ACC112 (cell line): ENCODE measurements at regions not wholly inside any gene's neighbourhood (a gene's known extent, or its start where the extent isn't known, plus 50 kb on each side); places are given as distances from the start of the nearest gene placed in this dataset.

ENCODE experiments used
- H2AFZ ChIP-seq: fragments of 200-600 bp; sonication (generic); one replicate; pipeline ENCODE4 v1.6.0; 2017; ENCODE audit warnings: antibody characterized with exemption, low read length; ENCODE audit not compliant: unreplicated experiment
- H3K27ac ChIP-seq: fragments of 200-600 bp; sonication (generic); 2 replicates; pipeline ENCODE4 v1.5.1; 2014; ENCODE audit warnings: low read depth, mild to moderate bottlenecking, antibody characterized with exemption, low read length, moderate library complexity
- H3K27me3 ChIP-seq: fragments of 200-600 bp; sonication (generic); 2 replicates; pipeline ENCODE4 v1.6.1; 2014; ENCODE audit warnings: mild to moderate bottlenecking, antibody characterized with exemption, low read length, moderate library complexity, mixed read lengths; ENCODE audit not compliant: insufficient read depth
- H3K36me3 ChIP-seq: fragments of 200-600 bp; sonication (generic); 2 replicates; pipeline ENCODE4 v1.6.1; 2016; ENCODE audit warnings: mild to moderate bottlenecking, antibody characterized with exemption, low read length, moderate library complexity, mixed read lengths; ENCODE audit not compliant: insufficient read depth
- H3K4me1 ChIP-seq: fragments of 200-600 bp; sonication (generic); one replicate; pipeline ENCODE4 v1.6.1; 2016; ENCODE audit warnings: low read length, mixed read lengths; ENCODE audit not compliant: insufficient read depth, unreplicated experiment, control insufficient read depth
- H3K4me3 ChIP-seq: fragments of 200-600 bp; sonication (generic); 2 replicates; pipeline ENCODE4 v1.5.1; 2014; ENCODE audit warnings: mild to moderate bottlenecking, low read depth, low read length
- H3K79me2 ChIP-seq: fragments of 200-600 bp; sonication (generic); one replicate; pipeline ENCODE4 v1.6.0; 2016; ENCODE audit warnings: low read length; ENCODE audit not compliant: control insufficient read depth, unreplicated experiment, insufficient read depth

GRCh38 chr18:56112984-56113383 is 525.0 kb upstream of the TCF4 start:
- H3K4me3 ChIP-seq: no peak overlapping the region
- H3K36me3 ChIP-seq: no peaks in the 10 kb centered on the region
- no peak overlapping the region for H3K27ac ChIP-seq
- no peaks in the 10 kb centered on the region for H3K27me3 ChIP-seq
- peaks cover 15% of the 10 kb centered on the region for H3K4me1 ChIP-seq
- no peaks in the 10 kb centered on the region for H3K79me2 ChIP-seq
- no peak overlapping the region for H2AFZ ChIP-seq

GRCh38 chr18:56112013-56112749 is 524.2 kb upstream of the TCF4 start:
- H3K27ac ChIP-seq: no peak overlapping the region
- H3K4me3 ChIP-seq: no peak overlapping the region
- no peak overlapping the region for H2AFZ ChIP-seq
- H3K4me1 ChIP-seq: peaks cover 15% of the 10 kb centered on the region
- no peaks in the 10 kb centered on the region for H3K79me2 ChIP-seq
- H3K27me3 ChIP-seq: no peaks in the 10 kb centered on the region
- no peaks in the 10 kb centered on the region for H3K36me3 ChIP-seq

- no peak overlapping the region for H2AFZ ChIP-seq
- no peaks in the 10 kb centered on the region for H3K79me2 ChIP-seq
- no peak overlapping the region for H3K4me3 ChIP-seq
- H3K27me3 ChIP-seq: no peaks in the 10 kb centered on the region
- no peak overlapping the region for H3K27ac ChIP-seq
- peaks cover 15% of the 10 kb centered on the region for H3K4me1 ChIP-seq
- no peaks in the 10 kb centered on the region for H3K36me3 ChIP-seq
Observed at GRCh38 chr18:56109757-56110156, 521.8 kb upstream of the TCF4 start.

GRCh38 chr18:56108478-56109367 is 520.7 kb upstream of the TCF4 start:
- Histone ChIP-seq H3K36me3 (no peaks in the 10 kb centered on the region), H2AFZ (peak overlapping the region; percentile 57), H3K79me2 (no peaks in the 10 kb centered on the region), H3K4me3 (peak overlapping the region; percentile 48), H3K27ac (no peak overlapping the region), H3K4me1 (peaks cover 15% of the 10 kb centered on the region), H3K27me3 (no peaks in the 10 kb centered on the region)

GRCh38 chr18:56107821-56108477 is 520.0 kb upstream of the TCF4 start:
- Histone ChIP-seq H3K4me3 (peak overlapping the region; percentile 48), H3K79me2 (no peaks in the 10 kb centered on the region), H2AFZ (peak overlapping the region; percentile 10), H3K27me3 (no peaks in the 10 kb centered on the region), H3K27ac (no peak overlapping the region), H3K36me3 (no peaks in the 10 kb centered on the region), H3K4me1 (peaks cover 14% of the 10 kb centered on the region)

- no peaks in the 10 kb centered on the region for H3K36me3 ChIP-seq
- no peaks in the 10 kb centered on the region for H3K4me1 ChIP-seq
- no peak overlapping the region for H3K4me3 ChIP-seq
- no peak overlapping the region for H3K27ac ChIP-seq
- no peaks in the 10 kb centered on the region for H3K79me2 ChIP-seq
- H2AFZ ChIP-seq: no peak overlapping the region
- peaks cover 17% of the 10 kb centered on the region for H3K27me3 ChIP-seq
Observed at GRCh38 chr18:56100090-56100722, 512.2 kb upstream of the TCF4 start.

GRCh38 chr18:56097621-56098020 is 509.6 kb upstream of the TCF4 start:
- Histone ChIP-seq H3K36me3 (no peaks in the 10 kb centered on the region), H3K27ac (no peak overlapping the region), H3K79me2 (no peaks in the 10 kb centered on the region), H3K27me3 (peaks cover 39% of the 10 kb centered on the region), H3K4me1 (no peaks in the 10 kb centered on the region), H2AFZ (no peak overlapping the region), H3K4me3 (no peak overlapping the region)

- Histone ChIP-seq H2AFZ (no peak overlapping the region), H3K36me3 (no peaks in the 10 kb centered on the region), H3K27ac (no peak overlapping the region), H3K79me2 (no peaks in the 10 kb centered on the region), H3K27me3 (peaks cover 39% of the 10 kb centered on the region), H3K4me3 (no peak overlapping the region), H3K4me1 (no peaks in the 10 kb centered on the region)
Observed at GRCh38 chr18:56096861-56097260, 508.9 kb upstream of the TCF4 start.

- Histone ChIP-seq H3K27me3 (peaks cover 18% of the 10 kb centered on the region), H3K36me3 (no peaks in the 10 kb centered on the region), H3K4me3 (no peak overlapping the region), H3K27ac (no peak overlapping the region), H3K4me1 (no peaks in the 10 kb centered on the region), H2AFZ (no peak overlapping the region), H3K79me2 (no peaks in the 10 kb centered on the region)
Observed at GRCh38 chr18:56089612-56090258, 501.7 kb upstream of the TCF4 start.

GRCh38 chr18:56086786-56087185 is 498.8 kb upstream of the TCF4 start:
- Histone ChIP-seq H3K27ac (no peak overlapping the region), H3K4me3 (no peak overlapping the region), H3K79me2 (no peaks in the 10 kb centered on the region), H3K36me3 (no peaks in the 10 kb centered on the region), H3K4me1 (no peaks in the 10 kb centered on the region), H2AFZ (no peak overlapping the region), H3K27me3 (no peaks in the 10 kb centered on the region)
